ENCODE measurements at regions not wholly inside any gene's neighbourhood (a gene's known extent, or its start where the extent isn't known, plus 50 kb on each side); places are given as distances from the start of the nearest gene placed in this dataset.

- Histone ChIP-seq H3K27ac (ENCODE audit: low read depth, low read length, poor library complexity, severe bottlenecking) (no peak overlapping the region), H4K20me1 (ENCODE audit: insufficient read depth, low read length) (no peaks in the 10 kb centered on the region), H3K4me3 (ENCODE audit: low read depth, low read length, poor library complexity, severe bottlenecking) (no peak overlapping the region), H3F3A (ENCODE audit: insufficient read depth, low read length) (no peaks in the 10 kb centered on the region), H3K79me2 (ENCODE audit: insufficient read depth, low read length) (no peaks in the 10 kb centered on the region), H3K9me3 (ENCODE audit: low read length) (peaks cover 8% of the 10 kb centered on the region; the same call in 1 of the 2 replicates), H3K36me3 (ENCODE audit: insufficient read depth, low read length) (no peaks in the 10 kb centered on the region), H2AFZ (ENCODE audit: low read length) (no peak overlapping the region), H3K4me1 (ENCODE audit: insufficient read depth, low read length, severe bottlenecking) (peaks cover 30% of the 10 kb centered on the region), H3K9me2 (ENCODE audit: low read depth, low read length) (no peaks in the 10 kb centered on the region), H3K4me2 (ENCODE audit: low read length) (peak overlapping the region; percentile 1; the same call in 1 of the 2 replicates), H3K27me3 (ENCODE audit: insufficient read depth, low read length) (no peaks in the 10 kb centered on the region), H3K9ac (ENCODE audit: low read length) (no peak overlapping the region)
- no peak for TF ChIP-seq EZH2 (IDR thresholded peaks at IDR 0.05; ENCODE audit: borderline replicate concordance, low read length)
- TF ChIP-seq CTCF (IDR thresholded peaks at IDR 0.05; ENCODE audit: low read length), result peak; percentile 40
These were observed 633.4 kb upstream of the COBL start for GRCh38 chr7:51949726-51950644.

GRCh38 chr7:51930834-51931233, 614.2 kb upstream of the COBL start:
- no peaks in the 10 kb centered on the region for H4K20me1 ChIP-seq (ENCODE audit: insufficient read depth, low read length)
- H3K27me3 ChIP-seq (ENCODE audit: insufficient read depth, low read length), result no peaks in the 10 kb centered on the region
- H3K9me3 ChIP-seq (ENCODE audit: low read length), result no peaks in the 10 kb centered on the region
- TF ChIP-seq EZH2 (IDR thresholded peaks at IDR 0.05; ENCODE audit: borderline replicate concordance, low read length) (no peak), CTCF (IDR thresholded peaks at IDR 0.05; ENCODE audit: low read length) (no peak)
- H3K36me3 ChIP-seq (ENCODE audit: insufficient read depth, low read length), result no peaks in the 10 kb centered on the region
- H3K9ac ChIP-seq (ENCODE audit: low read length), result no peak overlapping the region
- H3K9me2 ChIP-seq (ENCODE audit: low read depth, low read length), result no peaks in the 10 kb centered on the region
- H3K79me2 ChIP-seq (ENCODE audit: insufficient read depth, low read length), result no peaks in the 10 kb centered on the region
- no peak overlapping the region; the same call in 1 of the 2 replicates for H2AFZ ChIP-seq (ENCODE audit: low read length)
- peaks cover 5% of the 10 kb centered on the region for H3K4me1 ChIP-seq (ENCODE audit: insufficient read depth, low read length, severe bottlenecking)
- no peak overlapping the region for H3K4me2 ChIP-seq (ENCODE audit: low read length)
- H3K27ac ChIP-seq (ENCODE audit: low read depth, low read length, poor library complexity, severe bottlenecking), result no peak overlapping the region
- no peaks in the 10 kb centered on the region for H3F3A ChIP-seq (ENCODE audit: insufficient read depth, low read length)
- H3K4me3 ChIP-seq (ENCODE audit: low read depth, low read length, poor library complexity, severe bottlenecking), result no peak overlapping the region

GRCh38 chr7:51929818-51930217, 613.2 kb upstream of the COBL start:
- Histone ChIP-seq H3K27me3 (ENCODE audit: insufficient read depth, low read length) (no peaks in the 10 kb centered on the region), H3K4me1 (ENCODE audit: insufficient read depth, low read length, severe bottlenecking) (peaks cover 5% of the 10 kb centered on the region), H3K79me2 (ENCODE audit: insufficient read depth, low read length) (no peaks in the 10 kb centered on the region), H3K36me3 (ENCODE audit: insufficient read depth, low read length) (no peaks in the 10 kb centered on the region), H2AFZ (ENCODE audit: low read length) (no peak overlapping the region), H3K27ac (ENCODE audit: low read depth, low read length, poor library complexity, severe bottlenecking) (no peak overlapping the region), H3F3A (ENCODE audit: insufficient read depth, low read length) (no peaks in the 10 kb centered on the region), H3K9me2 (ENCODE audit: low read depth, low read length) (no peaks in the 10 kb centered on the region), H3K4me3 (ENCODE audit: low read depth, low read length, poor library complexity, severe bottlenecking) (no peak overlapping the region), H4K20me1 (ENCODE audit: insufficient read depth, low read length) (no peaks in the 10 kb centered on the region), H3K9ac (ENCODE audit: low read length) (no peak overlapping the region), H3K9me3 (ENCODE audit: low read length) (no peaks in the 10 kb centered on the region), H3K4me2 (ENCODE audit: low read length) (no peak overlapping the region)
- TF ChIP-seq CTCF (IDR thresholded peaks at IDR 0.05; ENCODE audit: low read length), result no peak
- TF ChIP-seq EZH2 (IDR thresholded peaks at IDR 0.05; ENCODE audit: borderline replicate concordance, low read length), result no peak

Data from OCI-LY1 (cell line).